HEK293 (cell line): ENCODE measurements at regions not wholly inside any gene's neighbourhood (a gene's known extent, or its start where the extent isn't known, plus 50 kb on each side); places are given as distances from the start of the nearest gene placed in this dataset.

Experiments used
- GLI4 ChIP-seq: fragments of 450-650 bp; formaldehyde crosslinking; IDR thresholded peaks from 2 replicates; pipeline ENCODE4 v1.5.1; 2016; ENCODE audit warnings: missing biosample characterization, missing genetic modification characterization
- HOXA7 ChIP-seq: sonication (generic); formaldehyde crosslinking; IDR thresholded peaks from 2 replicates; pipeline ENCODE4 v1.8.1; 2022; ENCODE audit warnings: missing genetic modification reagents, borderline replicate concordance
- KLF1 ChIP-seq: fragments of 450-650 bp; formaldehyde crosslinking; IDR thresholded peaks from 2 replicates; pipeline ENCODE4 v1.5.1; 2016; ENCODE audit warnings: missing biosample characterization, missing genetic modification characterization
- KLF7 ChIP-seq: fragments of 450-650 bp; formaldehyde crosslinking; IDR thresholded peaks from 2 replicates; pipeline ENCODE4 v1.5.1; 2016; ENCODE audit warnings: missing biosample characterization, missing genetic modification characterization, borderline replicate concordance
- KLF9 ChIP-seq: fragments of 450-650 bp; formaldehyde crosslinking; IDR thresholded peaks from 2 replicates; pipeline ENCODE4 v1.5.1; 2016; ENCODE audit warnings: missing biosample characterization, missing genetic modification characterization, low read depth
- PRDM1 ChIP-seq: fragments of 450-650 bp; formaldehyde crosslinking; IDR thresholded peaks from 2 replicates; pipeline ENCODE4; 2016; ENCODE audit warnings: missing biosample characterization, missing genetic modification characterization
- SP3 ChIP-seq: fragments of 450-650 bp; formaldehyde crosslinking; IDR thresholded peaks from 2 replicates; pipeline ENCODE4 v1.5.1; 2016; ENCODE audit warnings: missing biosample characterization, missing genetic modification characterization
- ZBTB1 ChIP-seq: fragments of 450-650 bp; formaldehyde crosslinking; IDR thresholded peaks from 2 replicates; pipeline ENCODE4 v1.5.1; 2016; ENCODE audit warnings: missing biosample characterization, missing genetic modification characterization
- ZBTB17 ChIP-seq: fragments of 450-650 bp; formaldehyde crosslinking; IDR thresholded peaks from 2 replicates; pipeline ENCODE4 v1.5.1; 2016; ENCODE audit warnings: missing biosample characterization, missing genetic modification characterization
- ZBTB48 ChIP-seq: fragments of 450-650 bp; formaldehyde crosslinking; IDR thresholded peaks from 2 replicates; pipeline ENCODE4 v1.5.1; 2016; ENCODE audit warnings: missing biosample characterization, missing genetic modification characterization
- ZBTB7A ChIP-seq: fragments of 450-650 bp; formaldehyde crosslinking; IDR thresholded peaks from 2 replicates; pipeline ENCODE4 v1.5.1; 2016; ENCODE audit warnings: low read depth, missing biosample characterization, missing genetic modification characterization
- ZFP37 ChIP-seq: fragments of 450-650 bp; formaldehyde crosslinking; IDR thresholded peaks from 2 replicates; pipeline ENCODE4 v1.5.1; 2016; ENCODE audit warnings: missing biosample characterization, missing genetic modification characterization
- ZFP69B ChIP-seq: fragments of 450-650 bp; formaldehyde crosslinking; IDR thresholded peaks from 2 replicates; pipeline ENCODE4 v1.5.1; 2016; ENCODE audit warnings: missing biosample characterization, missing genetic modification characterization
- ZIC2 ChIP-seq: fragments of 450-650 bp; formaldehyde crosslinking; IDR thresholded peaks from 2 replicates; pipeline ENCODE4 v1.5.1; 2016; ENCODE audit warnings: missing biosample characterization, missing genetic modification characterization
- ZNF140 ChIP-seq: fragments of 450-650 bp; formaldehyde crosslinking; IDR thresholded peaks from 2 replicates; pipeline ENCODE4 v1.5.1; 2016; ENCODE audit warnings: missing biosample characterization, missing genetic modification characterization
- ZNF16 ChIP-seq: fragments of 450-650 bp; formaldehyde crosslinking; IDR thresholded peaks from 2 replicates; pipeline ENCODE4 v1.5.1; 2016; ENCODE audit warnings: low read depth, missing biosample characterization, missing genetic modification characterization
- ZNF214 ChIP-seq: fragments of 450-650 bp; formaldehyde crosslinking; IDR thresholded peaks from 2 replicates; pipeline ENCODE4 v1.5.1; 2017; ENCODE audit warnings: missing biosample characterization, mild to moderate bottlenecking, missing genetic modification characterization, borderline replicate concordance
- ZNF335 ChIP-seq: fragments of 450-650 bp; formaldehyde crosslinking; conservative IDR thresholded peaks from 2 replicates; pipeline ENCODE4 v1.5.1; 2016; ENCODE audit warnings: missing biosample characterization, missing genetic modification characterization
- ZNF350 ChIP-seq: fragments of 450-650 bp; formaldehyde crosslinking; IDR thresholded peaks from 2 replicates; pipeline ENCODE4 v1.5.0; 2017; ENCODE audit warnings: missing biosample characterization, mild to moderate bottlenecking, missing genetic modification characterization
- ZNF37A ChIP-seq: fragments of 450-650 bp; IDR thresholded peaks from 2 replicates; pipeline ENCODE4 v1.5.1; 2018; ENCODE audit warnings: missing biosample characterization, missing genetic modification characterization
- ZNF544 ChIP-seq: fragments of 450-650 bp; formaldehyde crosslinking; IDR thresholded peaks from 2 replicates; pipeline ENCODE4 v1.5.0; 2017; ENCODE audit warnings: missing biosample characterization, missing genetic modification characterization
- ZNF549 ChIP-seq: fragments of 450-650 bp; IDR thresholded peaks from 2 replicates; pipeline ENCODE4 v1.5.1; 2018; ENCODE audit warnings: missing biosample characterization, missing genetic modification characterization, mild to moderate bottlenecking, inconsistent platforms, moderate library complexity
- ZNF626 ChIP-seq: fragments of 450-650 bp; sonication (Bioruptor Pico); formaldehyde crosslinking; IDR thresholded peaks from 2 replicates; pipeline ENCODE4 v1.5.1; 2018; ENCODE audit warnings: missing biosample characterization, missing genetic modification characterization, inconsistent platforms
- ZNF664 ChIP-seq: fragments of 450-650 bp; formaldehyde crosslinking; IDR thresholded peaks from 2 replicates; pipeline ENCODE4 v1.5.1; 2016; ENCODE audit warnings: missing biosample characterization, missing genetic modification characterization
- ZNF701 ChIP-seq: fragments of 450-650 bp; formaldehyde crosslinking; IDR thresholded peaks from 2 replicates; pipeline ENCODE4 v1.5.1; 2016; ENCODE audit warnings: missing biosample characterization, missing genetic modification characterization
- ZNF843 ChIP-seq: fragments of 450-650 bp; formaldehyde crosslinking; IDR thresholded peaks from 2 replicates; pipeline ENCODE4 v1.5.1; 2016; ENCODE audit warnings: missing biosample characterization, missing genetic modification characterization
- TF ChIP-seq, protein P1 (sequence below): fragments of 450-650 bp; IDR thresholded peaks from 2 replicates; pipeline ENCODE4 v1.5.1; 2018; ENCODE audit warnings: missing biosample characterization, mild to moderate bottlenecking, missing genetic modification characterization
- TF ChIP-seq, protein P2 (sequence below): fragments of 450-650 bp; formaldehyde crosslinking; IDR thresholded peaks from 2 replicates; pipeline ENCODE4 v1.5.1; 2016; ENCODE audit warnings: missing biosample characterization, missing genetic modification characterization
- TF ChIP-seq, protein P3 (sequence below): fragments of 450-650 bp; formaldehyde crosslinking; IDR thresholded peaks from 2 replicates; pipeline ENCODE4 v1.5.1; 2016; ENCODE audit warnings: missing biosample characterization, missing genetic modification characterization
- TF ChIP-seq, protein P4 (sequence below): fragments of 450-650 bp; formaldehyde crosslinking; IDR thresholded peaks from 2 replicates; pipeline ENCODE4; 2016; ENCODE audit warnings: missing biosample characterization, missing genetic modification characterization
- TF ChIP-seq, protein P5 (sequence below): fragments of 450-650 bp; formaldehyde crosslinking; IDR thresholded peaks from 2 replicates; pipeline ENCODE4 v1.5.1; 2016; ENCODE audit warnings: missing biosample characterization, missing genetic modification characterization

DNA sequence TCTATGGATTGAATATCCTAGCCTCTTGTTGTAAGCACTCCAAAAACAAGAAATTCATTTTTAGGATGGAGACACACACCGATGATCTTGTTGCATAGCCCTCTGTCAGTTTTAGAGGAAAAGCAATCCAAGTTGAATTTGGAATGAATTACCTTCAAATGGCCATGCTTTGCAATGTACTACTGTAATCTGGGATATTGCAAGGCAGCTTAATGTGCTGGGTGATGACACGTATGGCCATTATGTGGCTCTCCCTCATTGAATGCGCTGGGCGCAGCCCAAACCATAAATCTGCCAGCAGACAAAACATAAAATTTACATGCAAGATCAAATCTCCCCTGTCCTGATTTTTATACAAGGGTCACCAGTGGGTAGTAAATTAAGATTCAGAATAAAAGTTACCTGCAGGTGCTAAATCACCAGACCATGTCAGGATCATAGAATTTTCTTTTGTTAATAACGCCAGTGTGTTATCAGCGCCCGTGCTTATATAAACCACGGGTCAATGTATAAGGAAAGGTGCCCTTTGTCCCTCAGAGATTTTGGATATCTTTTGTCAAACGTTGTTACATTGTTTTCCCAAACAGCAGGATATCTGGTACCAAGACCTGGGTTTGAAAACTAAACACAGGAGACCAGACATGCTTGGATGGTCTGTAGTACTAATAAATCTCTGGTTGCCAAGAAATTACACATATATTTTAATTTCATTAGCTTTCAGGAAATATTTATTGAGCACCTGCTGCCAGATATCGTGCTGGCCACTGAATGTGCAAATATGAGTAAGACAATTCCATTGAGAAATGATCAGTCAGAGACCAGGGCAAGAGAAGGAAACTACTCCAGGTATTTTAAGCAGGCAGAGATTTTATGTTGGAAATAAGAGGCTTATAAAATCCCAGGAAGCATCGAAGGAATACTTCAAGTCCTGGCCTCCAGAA is 237.1 kb downstream of the EBLN2 start (continued):
- TF ChIP-seq, protein P1, sequence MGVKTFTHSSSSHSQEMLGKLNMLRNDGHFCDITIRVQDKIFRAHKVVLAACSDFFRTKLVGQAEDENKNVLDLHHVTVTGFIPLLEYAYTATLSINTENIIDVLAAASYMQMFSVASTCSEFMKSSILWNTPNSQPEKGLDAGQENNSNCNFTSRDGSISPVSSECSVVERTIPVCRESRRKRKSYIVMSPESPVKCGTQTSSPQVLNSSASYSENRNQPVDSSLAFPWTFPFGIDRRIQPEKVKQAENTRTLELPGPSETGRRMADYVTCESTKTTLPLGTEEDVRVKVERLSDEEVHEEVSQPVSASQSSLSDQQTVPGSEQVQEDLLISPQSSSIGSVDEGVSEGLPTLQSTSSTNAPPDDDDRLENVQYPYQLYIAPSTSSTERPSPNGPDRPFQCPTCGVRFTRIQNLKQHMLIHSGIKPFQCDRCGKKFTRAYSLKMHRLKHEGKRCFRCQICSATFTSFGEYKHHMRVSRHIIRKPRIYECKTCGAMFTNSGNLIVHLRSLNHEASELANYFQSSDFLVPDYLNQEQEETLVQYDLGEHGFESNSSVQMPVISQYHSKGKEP (tag by site-specific recombination): peak; percentile 92
- TF ChIP-seq ZNF214 (tag by site-specific recombination) (no peak), KLF1 (tag by site-specific recombination) (0 out of 2 replicates have a peak, but pooled peaks have one; percentile 28), ZNF626 (no peak), ZNF664 (tag by site-specific recombination) (no peak), ZNF140 (tag by site-specific recombination) (no peak), ZIC2 (tag by site-specific recombination) (peak; percentile 77), KLF7 (tag by site-specific recombination) (no peak), ZNF37A (tag by site-specific recombination) (no peak), ZNF701 (tag by site-specific recombination) (no peak), ZBTB17 (peak; percentile 70), KLF9 (tag by site-specific recombination) (no peak), GLI4 (tag by site-specific recombination) (no peak), ZBTB7A (tag by site-specific recombination) (no peak), ZNF335 (tag by site-specific recombination) (peak; percentile 78), SP3 (tag by site-specific recombination) (no peak), ZFP37 (tag by site-specific recombination) (no peak), ZBTB48 (no peak), ZNF350 (no peak), ZNF843 (peak; percentile 86), ZNF16 (no peak), ZFP69B (tag by site-specific recombination) (no peak), PRDM1 (tag by site-specific recombination) (no peak), ZNF544 (tag by site-specific recombination) (no peak), ZNF549 (tag by site-specific recombination) (peak; percentile 44; the same call in 1 of the 2 replicates), HOXA7 (CRISPR knock-in tag) (no peak), ZBTB1 (no peak)
- TF ChIP-seq, protein P2, sequence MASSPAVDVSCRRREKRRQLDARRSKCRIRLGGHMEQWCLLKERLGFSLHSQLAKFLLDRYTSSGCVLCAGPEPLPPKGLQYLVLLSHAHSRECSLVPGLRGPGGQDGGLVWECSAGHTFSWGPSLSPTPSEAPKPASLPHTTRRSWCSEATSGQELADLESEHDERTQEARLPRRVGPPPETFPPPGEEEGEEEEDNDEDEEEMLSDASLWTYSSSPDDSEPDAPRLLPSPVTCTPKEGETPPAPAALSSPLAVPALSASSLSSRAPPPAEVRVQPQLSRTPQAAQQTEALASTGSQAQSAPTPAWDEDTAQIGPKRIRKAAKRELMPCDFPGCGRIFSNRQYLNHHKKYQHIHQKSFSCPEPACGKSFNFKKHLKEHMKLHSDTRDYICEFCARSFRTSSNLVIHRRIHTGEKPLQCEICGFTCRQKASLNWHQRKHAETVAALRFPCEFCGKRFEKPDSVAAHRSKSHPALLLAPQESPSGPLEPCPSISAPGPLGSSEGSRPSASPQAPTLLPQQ (tag by site-specific recombination): peak; percentile 62; the same call in 1 of the 2 replicates
- TF ChIP-seq, protein P3, sequence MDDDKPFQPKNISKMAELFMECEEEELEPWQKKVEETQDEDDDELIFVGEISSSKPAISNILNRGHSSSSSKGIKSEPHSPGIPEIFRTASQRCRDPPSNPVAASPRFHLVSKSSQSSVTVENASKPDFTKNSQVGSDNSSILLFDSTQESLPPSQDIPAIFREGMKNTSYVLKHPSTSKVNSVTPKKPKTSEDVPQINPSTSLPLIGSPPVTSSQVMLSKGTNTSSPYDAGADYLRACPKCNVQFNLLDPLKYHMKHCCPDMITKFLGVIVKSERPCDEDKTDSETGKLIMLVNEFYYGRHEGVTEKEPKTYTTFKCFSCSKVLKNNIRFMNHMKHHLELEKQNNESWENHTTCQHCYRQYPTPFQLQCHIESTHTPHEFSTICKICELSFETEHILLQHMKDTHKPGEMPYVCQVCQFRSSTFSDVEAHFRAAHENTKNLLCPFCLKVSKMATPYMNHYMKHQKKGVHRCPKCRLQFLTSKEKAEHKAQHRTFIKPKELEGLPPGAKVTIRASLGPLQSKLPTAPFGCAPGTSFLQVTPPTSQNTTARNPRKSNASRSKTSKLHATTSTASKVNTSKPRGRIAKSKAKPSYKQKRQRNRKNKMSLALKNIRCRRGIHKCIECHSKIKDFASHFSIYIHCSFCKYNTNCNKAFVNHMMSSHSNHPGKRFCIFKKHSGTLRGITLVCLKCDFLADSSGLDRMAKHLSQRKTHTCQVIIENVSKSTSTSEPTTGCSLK: no peak
- TF ChIP-seq, protein P4, sequence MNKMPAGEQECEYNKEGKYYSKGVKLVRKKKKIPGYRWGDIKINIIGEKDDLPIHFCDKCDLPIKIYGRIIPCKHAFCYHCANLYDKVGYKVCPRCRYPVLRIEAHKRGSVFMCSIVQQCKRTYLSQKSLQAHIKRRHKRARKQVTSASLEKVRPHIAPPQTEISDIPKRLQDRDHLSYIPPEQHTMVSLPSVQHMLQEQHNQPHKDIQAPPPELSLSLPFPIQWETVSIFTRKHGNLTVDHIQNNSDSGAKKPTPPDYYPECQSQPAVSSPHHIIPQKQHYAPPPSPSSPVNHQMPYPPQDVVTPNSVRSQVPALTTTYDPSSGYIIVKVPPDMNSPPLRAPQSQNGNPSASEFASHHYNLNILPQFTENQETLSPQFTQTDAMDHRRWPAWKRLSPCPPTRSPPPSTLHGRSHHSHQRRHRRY: no peak
- TF ChIP-seq, protein P5, sequence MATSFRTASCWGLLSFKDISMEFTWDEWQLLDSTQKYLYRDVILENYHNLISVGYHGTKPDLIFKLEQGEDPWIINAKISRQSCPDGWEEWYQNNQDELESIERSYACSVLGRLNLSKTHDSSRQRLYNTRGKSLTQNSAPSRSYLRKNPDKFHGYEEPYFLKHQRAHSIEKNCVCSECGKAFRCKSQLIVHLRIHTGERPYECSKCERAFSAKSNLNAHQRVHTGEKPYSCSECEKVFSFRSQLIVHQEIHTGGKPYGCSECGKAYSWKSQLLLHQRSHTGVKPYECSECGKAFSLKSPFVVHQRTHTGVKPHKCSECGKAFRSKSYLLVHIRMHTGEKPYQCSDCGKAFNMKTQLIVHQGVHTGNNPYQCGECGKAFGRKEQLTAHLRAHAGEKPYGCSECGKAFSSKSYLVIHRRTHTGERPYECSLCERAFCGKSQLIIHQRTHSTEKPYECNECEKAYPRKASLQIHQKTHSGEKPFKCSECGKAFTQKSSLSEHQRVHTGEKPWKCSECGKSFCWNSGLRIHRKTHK (tag by site-specific recombination): no peak
